Neural cell (in vitro differentiated cells): ENCODE measurements at regions not wholly inside any gene's neighbourhood (a gene's known extent, or its start where the extent isn't known, plus 50 kb on each side); places are given as distances from the start of the nearest gene placed in this dataset.

Source experiments
- EP300 ChIP-seq: fragments of 450-650 bp; conservative IDR thresholded peaks from 2 replicates; pipeline ENCODE4 v1.6.1; 2014; ENCODE audit warnings: antibody characterized with exemption, mild to moderate bottlenecking, moderate library complexity; ENCODE audit not compliant: poor library complexity, severe bottlenecking
- EZH2 ChIP-seq: fragments of 200-600, 300-800 bp; shearing (Covaris generic), sonication (generic); IDR thresholded peaks from 2 replicates; pipeline ENCODE4 v1.6.1; 2014; ENCODE audit warnings: antibody characterized with exemption, low read length, borderline replicate concordance, mild to moderate bottlenecking; ENCODE audit not compliant: insufficient read depth, poor library complexity, severe bottlenecking
- RAD21 ChIP-seq: fragments of 450-650 bp; conservative IDR thresholded peaks from 2 replicates; pipeline ENCODE4 v1.6.1; 2014; ENCODE audit warnings: antibody characterized with exemption, mild to moderate bottlenecking, moderate library complexity
- TAF1 ChIP-seq: IDR thresholded peaks from 2 replicates; pipeline ENCODE4 v1.6.1; 2012; ENCODE audit warnings: low read depth
- TF ChIP-seq, protein P1 (sequence below): fragments of 450-650 bp; IDR thresholded peaks from 2 replicates; pipeline ENCODE4 v1.5.1; 2014; ENCODE audit warnings: antibody characterized with exemption, mild to moderate bottlenecking, moderate library complexity; ENCODE audit not compliant: poor library complexity, severe bottlenecking
- TF ChIP-seq, protein P2 (sequence below): IDR thresholded peaks from 2 replicates; pipeline ENCODE4 v1.6.1; 2012; ENCODE audit warnings: borderline replicate concordance

- TF ChIP-seq TAF1 (no peak), EP300 (no peak), EZH2 (no peak), RAD21 (no peak)
- TF ChIP-seq, protein P1, sequence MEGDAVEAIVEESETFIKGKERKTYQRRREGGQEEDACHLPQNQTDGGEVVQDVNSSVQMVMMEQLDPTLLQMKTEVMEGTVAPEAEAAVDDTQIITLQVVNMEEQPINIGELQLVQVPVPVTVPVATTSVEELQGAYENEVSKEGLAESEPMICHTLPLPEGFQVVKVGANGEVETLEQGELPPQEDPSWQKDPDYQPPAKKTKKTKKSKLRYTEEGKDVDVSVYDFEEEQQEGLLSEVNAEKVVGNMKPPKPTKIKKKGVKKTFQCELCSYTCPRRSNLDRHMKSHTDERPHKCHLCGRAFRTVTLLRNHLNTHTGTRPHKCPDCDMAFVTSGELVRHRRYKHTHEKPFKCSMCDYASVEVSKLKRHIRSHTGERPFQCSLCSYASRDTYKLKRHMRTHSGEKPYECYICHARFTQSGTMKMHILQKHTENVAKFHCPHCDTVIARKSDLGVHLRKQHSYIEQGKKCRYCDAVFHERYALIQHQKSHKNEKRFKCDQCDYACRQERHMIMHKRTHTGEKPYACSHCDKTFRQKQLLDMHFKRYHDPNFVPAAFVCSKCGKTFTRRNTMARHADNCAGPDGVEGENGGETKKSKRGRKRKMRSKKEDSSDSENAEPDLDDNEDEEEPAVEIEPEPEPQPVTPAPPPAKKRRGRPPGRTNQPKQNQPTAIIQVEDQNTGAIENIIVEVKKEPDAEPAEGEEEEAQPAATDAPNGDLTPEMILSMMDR: no peak
- TF ChIP-seq, protein P2, sequence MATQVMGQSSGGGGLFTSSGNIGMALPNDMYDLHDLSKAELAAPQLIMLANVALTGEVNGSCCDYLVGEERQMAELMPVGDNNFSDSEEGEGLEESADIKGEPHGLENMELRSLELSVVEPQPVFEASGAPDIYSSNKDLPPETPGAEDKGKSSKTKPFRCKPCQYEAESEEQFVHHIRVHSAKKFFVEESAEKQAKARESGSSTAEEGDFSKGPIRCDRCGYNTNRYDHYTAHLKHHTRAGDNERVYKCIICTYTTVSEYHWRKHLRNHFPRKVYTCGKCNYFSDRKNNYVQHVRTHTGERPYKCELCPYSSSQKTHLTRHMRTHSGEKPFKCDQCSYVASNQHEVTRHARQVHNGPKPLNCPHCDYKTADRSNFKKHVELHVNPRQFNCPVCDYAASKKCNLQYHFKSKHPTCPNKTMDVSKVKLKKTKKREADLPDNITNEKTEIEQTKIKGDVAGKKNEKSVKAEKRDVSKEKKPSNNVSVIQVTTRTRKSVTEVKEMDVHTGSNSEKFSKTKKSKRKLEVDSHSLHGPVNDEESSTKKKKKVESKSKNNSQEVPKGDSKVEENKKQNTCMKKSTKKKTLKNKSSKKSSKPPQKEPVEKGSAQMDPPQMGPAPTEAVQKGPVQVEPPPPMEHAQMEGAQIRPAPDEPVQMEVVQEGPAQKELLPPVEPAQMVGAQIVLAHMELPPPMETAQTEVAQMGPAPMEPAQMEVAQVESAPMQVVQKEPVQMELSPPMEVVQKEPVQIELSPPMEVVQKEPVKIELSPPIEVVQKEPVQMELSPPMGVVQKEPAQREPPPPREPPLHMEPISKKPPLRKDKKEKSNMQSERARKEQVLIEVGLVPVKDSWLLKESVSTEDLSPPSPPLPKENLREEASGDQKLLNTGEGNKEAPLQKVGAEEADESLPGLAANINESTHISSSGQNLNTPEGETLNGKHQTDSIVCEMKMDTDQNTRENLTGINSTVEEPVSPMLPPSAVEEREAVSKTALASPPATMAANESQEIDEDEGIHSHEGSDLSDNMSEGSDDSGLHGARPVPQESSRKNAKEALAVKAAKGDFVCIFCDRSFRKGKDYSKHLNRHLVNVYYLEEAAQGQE: no peak
Observed at GRCh38 chr9:79104216-79104615, 467.5 kb upstream of the TLE4 start.
